A673 (cell line): ENCODE measurements at regions not wholly inside any gene's neighbourhood (a gene's known extent, or its start where the extent isn't known, plus 50 kb on each side); places are given as distances from the start of the nearest gene placed in this dataset.

Experiments used
- EZH2 ChIP-seq: fragments of 200-600 bp; sonication (generic); IDR thresholded peaks from 2 replicates; pipeline ENCODE4 v1.6.1; 2017; ENCODE audit warnings: borderline replicate concordance, low read depth, mild to moderate bottlenecking, mixed read lengths, antibody characterized with exemption, low read length; ENCODE audit not compliant: poor library complexity, severe bottlenecking
- TF ChIP-seq, protein P1 (sequence below): fragments of 300-800, 200-600 bp; sonication (generic); conservative IDR thresholded peaks from 2 replicates; pipeline ENCODE4 v1.5.1; 2017; ENCODE audit warnings: low read depth, mild to moderate bottlenecking, antibody characterized with exemption, low read length, moderate library complexity, mixed read lengths

DNA sequence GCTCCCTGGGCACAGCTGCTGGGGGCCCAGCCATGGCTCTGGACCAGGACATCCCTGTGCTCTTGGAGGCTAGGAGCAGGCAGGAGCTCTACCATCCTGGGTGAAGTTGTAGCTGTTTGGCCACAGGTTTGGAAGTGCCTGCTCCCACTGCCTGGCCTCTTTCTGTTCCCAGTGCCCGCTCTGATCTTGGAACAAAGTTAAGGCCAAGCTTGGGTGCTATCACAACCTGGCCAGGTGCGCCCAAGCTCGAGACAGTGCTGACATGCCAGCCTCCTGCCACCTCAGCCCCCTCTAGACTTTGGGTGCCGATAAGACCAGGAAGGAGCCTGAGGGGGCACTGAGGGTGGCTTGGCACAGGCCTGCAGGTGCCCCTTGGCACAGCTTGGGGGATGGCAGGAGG is 686.1 kb upstream of the AADAT start:
- TF ChIP-seq, protein P1, sequence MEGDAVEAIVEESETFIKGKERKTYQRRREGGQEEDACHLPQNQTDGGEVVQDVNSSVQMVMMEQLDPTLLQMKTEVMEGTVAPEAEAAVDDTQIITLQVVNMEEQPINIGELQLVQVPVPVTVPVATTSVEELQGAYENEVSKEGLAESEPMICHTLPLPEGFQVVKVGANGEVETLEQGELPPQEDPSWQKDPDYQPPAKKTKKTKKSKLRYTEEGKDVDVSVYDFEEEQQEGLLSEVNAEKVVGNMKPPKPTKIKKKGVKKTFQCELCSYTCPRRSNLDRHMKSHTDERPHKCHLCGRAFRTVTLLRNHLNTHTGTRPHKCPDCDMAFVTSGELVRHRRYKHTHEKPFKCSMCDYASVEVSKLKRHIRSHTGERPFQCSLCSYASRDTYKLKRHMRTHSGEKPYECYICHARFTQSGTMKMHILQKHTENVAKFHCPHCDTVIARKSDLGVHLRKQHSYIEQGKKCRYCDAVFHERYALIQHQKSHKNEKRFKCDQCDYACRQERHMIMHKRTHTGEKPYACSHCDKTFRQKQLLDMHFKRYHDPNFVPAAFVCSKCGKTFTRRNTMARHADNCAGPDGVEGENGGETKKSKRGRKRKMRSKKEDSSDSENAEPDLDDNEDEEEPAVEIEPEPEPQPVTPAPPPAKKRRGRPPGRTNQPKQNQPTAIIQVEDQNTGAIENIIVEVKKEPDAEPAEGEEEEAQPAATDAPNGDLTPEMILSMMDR, result no peak
- TF ChIP-seq EZH2, result no peak
